ENCODE measurements at regions not wholly inside any gene's neighbourhood (a gene's known extent, or its start where the extent isn't known, plus 50 kb on each side); places are given as distances from the start of the nearest gene placed in this dataset.

DNA sequence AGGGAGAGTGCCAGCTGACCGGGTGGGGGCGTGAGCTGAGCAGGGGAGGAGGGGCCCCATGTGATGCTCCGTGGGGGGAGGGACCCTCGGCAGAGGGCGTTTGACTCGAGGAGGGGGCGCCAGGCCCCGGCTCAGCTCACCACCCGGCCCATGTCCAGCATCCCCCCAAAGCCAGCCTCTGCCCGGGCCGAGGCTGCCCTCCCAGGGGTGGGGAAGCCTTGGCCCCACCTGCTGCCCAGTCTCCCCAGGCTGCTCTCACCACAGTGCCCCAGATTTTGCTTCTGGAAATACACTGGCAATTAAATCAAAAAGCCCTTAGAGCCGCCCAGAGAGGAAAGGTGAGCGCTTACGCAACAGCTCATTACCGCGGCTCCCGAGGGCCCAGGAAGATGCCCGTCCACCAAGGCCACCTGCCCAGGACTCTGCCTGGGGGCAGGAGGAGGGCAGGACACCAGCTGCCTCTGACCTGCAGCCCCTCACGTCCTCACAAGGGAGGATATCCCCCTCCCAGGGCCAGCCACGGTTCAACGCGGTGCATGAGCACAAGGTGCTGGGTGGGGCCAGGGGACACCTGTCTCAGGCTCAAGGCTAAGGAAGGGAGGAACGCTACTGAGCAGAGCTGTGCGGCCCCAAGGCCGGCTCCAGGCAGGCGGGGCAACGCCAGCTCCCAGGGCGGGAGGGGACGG lies 70.0 kb upstream of the INPP5A start:
- Histone ChIP-seq H3K9me3 (peaks cover 9% of the 10 kb centered on the region; the same call in 1 of the 2 replicates), H3K27ac (no peak overlapping the region), H3K4me3 (no peak overlapping the region), H3K4me1 (peaks cover 66% of the 10 kb centered on the region), H3K9ac (no peak overlapping the region), H4K20me1 (peaks cover 13% of the 10 kb centered on the region; the same call in 1 of the 2 replicates), H3K36me3 (no peaks in the 10 kb centered on the region), H3K27me3 (no peaks in the 10 kb centered on the region), H3K4me2 (peak overlapping the region; percentile 52)
- no peak for TF ChIP-seq Cebpa-rat (IDR thresholded peaks at IDR 0.05)

DNA sequence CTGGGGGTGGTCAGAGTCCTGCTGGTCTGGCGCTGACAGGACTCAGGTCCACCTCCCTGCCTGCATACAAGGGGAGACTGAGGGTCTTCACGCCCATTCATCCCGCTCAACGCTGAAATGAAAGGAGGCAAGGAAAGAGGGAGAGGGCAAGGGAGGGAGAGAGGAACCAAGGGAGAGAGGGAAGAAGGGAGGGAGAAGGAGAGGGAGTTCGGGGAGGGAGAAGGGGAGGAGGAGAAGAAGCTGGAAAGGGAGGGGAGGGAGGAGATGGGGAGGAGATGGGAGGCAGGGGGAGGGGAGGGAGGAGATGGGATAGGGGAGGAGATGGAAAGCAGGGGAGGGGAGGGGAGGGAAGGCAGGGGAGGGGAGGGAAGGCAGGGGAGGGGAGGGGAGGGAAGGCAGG lies 69.4 kb upstream of the INPP5A start:
- Histone ChIP-seq H3K27ac (no peak overlapping the region), H3K4me1 (peaks cover 59% of the 10 kb centered on the region), H3K27me3 (no peaks in the 10 kb centered on the region), H3K4me3 (no peak overlapping the region), H3K4me2 (peak overlapping the region; percentile 52), H4K20me1 (peaks cover 7% of the 10 kb centered on the region; the same call in 1 of the 2 replicates), H3K9ac (no peak overlapping the region), H3K36me3 (no peaks in the 10 kb centered on the region), H3K9me3 (peaks cover 9% of the 10 kb centered on the region; the same call in 1 of the 2 replicates)
- no peak for TF ChIP-seq Cebpa-rat (IDR thresholded peaks at IDR 0.05)

DNA sequence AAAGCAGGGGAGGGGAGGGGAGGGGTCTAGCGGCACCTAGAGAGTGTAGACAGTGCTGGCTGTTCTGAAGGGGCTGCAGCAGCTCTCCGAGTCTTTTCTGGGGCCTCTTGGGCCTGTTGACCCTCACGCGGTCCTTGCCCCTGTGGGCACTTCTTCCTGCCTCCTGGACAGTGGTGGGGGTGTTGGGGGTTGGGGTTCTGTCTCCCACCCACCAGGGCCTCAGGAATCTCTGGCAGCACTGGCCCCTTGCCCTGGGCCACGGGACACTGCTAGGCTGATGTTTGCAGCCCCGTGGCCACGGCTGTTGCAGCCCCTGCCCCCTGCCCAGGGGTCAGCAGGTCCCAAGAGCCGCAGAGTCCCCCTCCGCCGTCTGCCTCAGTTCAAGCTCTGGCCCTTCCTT lies 68.9 kb upstream of the INPP5A start:
- Histone ChIP-seq H3K4me2 (peak overlapping the region; percentile 85), H3K27me3 (no peaks in the 10 kb centered on the region), H3K9ac (no peak overlapping the region), H4K20me1 (peaks cover 6% of the 10 kb centered on the region; the same call in 1 of the 2 replicates), H3K27ac (no peak overlapping the region), H3K9me3 (peaks cover 9% of the 10 kb centered on the region; the same call in 1 of the 2 replicates), H3K4me1 (peaks cover 55% of the 10 kb centered on the region), H3K36me3 (no peaks in the 10 kb centered on the region), H3K4me3 (no peak overlapping the region)
- no peak for TF ChIP-seq Cebpa-rat (IDR thresholded peaks at IDR 0.05)

DNA sequence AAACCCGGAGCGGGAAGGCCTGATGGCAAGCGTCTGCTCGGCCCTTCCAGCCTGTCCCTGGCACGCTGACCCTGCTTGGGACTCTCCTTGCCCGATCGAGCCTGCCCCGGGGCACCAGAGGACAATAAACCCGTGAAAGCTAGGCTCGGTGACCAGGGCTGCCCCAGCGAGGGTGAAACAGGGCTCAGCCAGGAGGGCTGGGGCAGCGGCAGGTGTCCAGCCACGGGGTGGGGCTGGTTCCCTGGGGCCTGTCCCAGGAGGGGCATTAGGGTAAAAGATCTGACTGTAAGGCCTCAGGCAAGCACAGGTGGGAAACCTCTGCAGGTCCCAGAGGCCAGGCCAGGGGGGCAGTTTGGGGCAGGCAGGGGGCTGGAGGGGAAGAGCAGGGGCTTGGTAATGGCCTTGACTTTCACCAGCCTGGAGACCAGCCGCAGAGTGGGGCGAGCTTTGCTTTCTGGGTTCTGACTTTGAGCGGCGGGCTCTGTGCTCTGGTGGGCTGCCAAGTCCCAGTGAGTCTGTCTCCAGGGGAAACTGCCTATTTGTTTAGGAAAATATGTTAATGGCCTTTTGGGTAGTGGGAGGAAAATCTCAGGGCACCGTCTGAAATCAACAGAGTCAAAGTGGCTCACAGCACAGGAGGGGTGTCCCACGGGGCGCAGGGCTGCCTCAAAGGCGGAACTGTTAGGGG lies 68.2 kb upstream of the INPP5A start:
- Histone ChIP-seq H3K4me3 (no peak overlapping the region), H4K20me1 (0 out of 2 replicates have a peak, but pooled peaks cover 6% of the 10 kb centered on the region), H3K4me1 (peaks cover 48% of the 10 kb centered on the region), H3K9ac (no peak overlapping the region), H3K36me3 (no peaks in the 10 kb centered on the region), H3K4me2 (peak overlapping the region; percentile 85), H3K27me3 (no peaks in the 10 kb centered on the region), H3K27ac (peak overlapping the region; percentile 38; the same call in 1 of the 2 replicates), H3K9me3 (peaks cover 9% of the 10 kb centered on the region; the same call in 1 of the 2 replicates)
- TF ChIP-seq Cebpa-rat (IDR thresholded peaks at IDR 0.05), result no peak

DNA sequence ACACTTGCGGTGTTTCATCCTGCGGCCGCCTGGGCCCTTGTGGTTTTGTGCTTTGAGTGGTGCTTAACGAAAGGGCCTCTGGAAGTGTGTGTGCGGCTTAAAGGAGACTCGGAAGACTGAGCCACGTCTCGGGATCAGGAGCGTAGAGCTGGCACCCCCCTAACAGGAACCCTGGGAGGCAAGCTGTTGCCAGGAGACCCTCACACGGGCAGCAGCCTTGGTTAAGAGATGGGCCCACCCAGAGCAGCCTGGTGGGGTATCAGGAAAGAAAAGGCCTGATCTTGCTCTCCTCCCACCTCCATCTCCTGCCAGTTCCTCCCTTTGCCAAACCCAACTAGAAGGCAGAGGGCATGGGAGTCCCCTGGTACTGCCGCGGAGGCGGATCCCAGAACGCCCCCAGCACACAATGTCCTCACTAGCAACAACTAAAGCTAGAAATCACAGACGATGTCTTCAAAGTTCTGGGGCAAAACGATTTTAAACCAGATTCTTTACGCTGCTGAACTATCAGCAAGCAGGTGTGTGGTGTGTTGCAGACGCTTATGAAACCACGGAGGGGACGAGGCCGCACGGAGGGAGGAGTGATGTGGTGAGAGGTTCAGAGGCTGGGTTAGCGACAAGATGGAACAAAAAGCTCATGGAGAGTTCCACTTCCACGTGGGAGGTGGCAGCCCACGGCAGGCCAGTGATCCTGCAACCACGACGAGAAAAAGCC lies 67.0 kb upstream of the INPP5A start:
- no peaks in the 10 kb centered on the region for H3K36me3 ChIP-seq
- H3K4me2 ChIP-seq, result peak overlapping the region; percentile 85
- 0 out of 2 replicates have a peak, but pooled peaks cover 6% of the 10 kb centered on the region for H4K20me1 ChIP-seq
- no peak overlapping the region for H3K4me3 ChIP-seq
- peaks cover 9% of the 10 kb centered on the region; the same call in 1 of the 2 replicates for H3K9me3 ChIP-seq
- peaks cover 42% of the 10 kb centered on the region for H3K4me1 ChIP-seq
- H3K9ac ChIP-seq, result no peak overlapping the region
- no peaks in the 10 kb centered on the region for H3K27me3 ChIP-seq
- no peak for TF ChIP-seq Cebpa-rat (IDR thresholded peaks at IDR 0.05)
- no peak overlapping the region for H3K27ac ChIP-seq

DNA sequence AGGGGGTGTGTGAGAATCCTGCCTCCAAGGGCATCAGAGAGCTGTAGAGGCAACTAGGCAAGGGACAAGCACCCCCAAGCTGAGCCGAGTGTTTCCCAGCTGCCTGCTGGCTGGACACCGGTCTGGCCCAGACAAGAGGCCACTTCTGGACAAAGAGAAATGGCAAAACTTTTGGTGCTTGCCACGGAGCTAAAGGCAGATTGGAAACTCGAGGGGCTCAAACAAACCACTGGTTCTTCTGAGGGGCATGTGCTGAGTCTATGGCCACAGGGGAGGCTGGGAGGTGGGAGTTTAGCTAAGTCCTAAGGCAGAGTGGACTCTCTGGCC lies 66.5 kb upstream of the INPP5A start:
- peaks cover 9% of the 10 kb centered on the region; the same call in 1 of the 2 replicates for H3K9me3 ChIP-seq
- H3K27me3 ChIP-seq, result no peaks in the 10 kb centered on the region

DNA sequence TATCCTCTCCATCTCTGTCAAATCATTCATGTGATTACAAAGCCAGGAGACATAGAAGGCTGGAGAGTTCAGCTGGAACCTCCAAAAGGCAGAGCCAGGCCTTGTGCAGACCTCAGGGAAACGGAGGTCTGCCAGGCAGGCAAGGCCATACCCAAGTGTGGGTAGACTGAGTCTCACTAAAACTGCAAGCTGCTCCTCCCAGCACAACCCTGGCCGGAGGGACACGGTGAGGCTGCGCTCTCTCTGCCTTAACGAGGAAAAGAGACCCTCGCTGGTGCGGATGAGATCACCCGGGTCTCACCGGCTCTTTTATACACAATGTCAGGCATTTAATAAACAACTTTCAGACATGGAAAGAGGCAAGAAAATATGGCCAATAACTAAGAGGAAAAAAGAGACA lies 66.1 kb upstream of the INPP5A start:
- H3K4me1 ChIP-seq, result peaks cover 48% of the 10 kb centered on the region

More for the DNA sequence above, 66.5 kb upstream of the INPP5A start:
- Histone ChIP-seq H3K4me1 (peaks cover 44% of the 10 kb centered on the region), H3K4me2 (peak overlapping the region; percentile 85), H3K9ac (no peak overlapping the region), H3K27ac (no peak overlapping the region), H4K20me1 (0 out of 2 replicates have a peak, but pooled peaks cover 6% of the 10 kb centered on the region), H3K36me3 (no peaks in the 10 kb centered on the region), H3K4me3 (no peak overlapping the region)
- no peak for TF ChIP-seq Cebpa-rat (IDR thresholded peaks at IDR 0.05)

DNA sequence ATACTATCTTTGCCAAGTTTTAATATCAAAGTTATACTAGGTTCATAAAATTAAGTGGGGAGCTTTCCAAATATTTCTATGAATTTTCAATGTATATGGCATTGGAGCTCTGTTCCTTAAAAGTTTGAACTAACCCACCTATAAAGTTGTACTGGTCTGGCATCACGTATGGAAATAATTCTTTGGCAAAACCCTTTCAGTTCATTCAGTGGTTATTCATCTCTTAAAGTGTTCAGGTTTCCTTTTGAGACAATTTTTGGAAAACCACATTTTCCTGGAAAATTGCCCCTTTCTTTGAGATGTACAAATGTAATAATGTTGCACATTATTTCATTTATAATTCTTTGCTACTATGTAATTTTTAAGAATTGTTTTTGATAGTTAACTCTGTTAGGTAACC lies 62.5 kb upstream of the INPP5A start:
- 0 out of 2 replicates have a peak, but pooled peaks cover 15% of the 10 kb centered on the region for H4K20me1 ChIP-seq
- H3K4me3 ChIP-seq, result no peak overlapping the region
- H3K27me3 ChIP-seq, result no peaks in the 10 kb centered on the region
- peaks cover 57% of the 10 kb centered on the region for H3K4me1 ChIP-seq
- H3K4me2 ChIP-seq, result no peak overlapping the region
- no peak overlapping the region for H3K9ac ChIP-seq
- no peak for TF ChIP-seq Cebpa-rat (IDR thresholded peaks at IDR 0.05)
- H3K9me3 ChIP-seq, result peaks cover 9% of the 10 kb centered on the region; the same call in 1 of the 2 replicates
- H3K36me3 ChIP-seq, result no peaks in the 10 kb centered on the region
- H3K27ac ChIP-seq, result no peak overlapping the region

More for the DNA sequence above, 66.1 kb upstream of the INPP5A start:
- Histone ChIP-seq H4K20me1 (0 out of 2 replicates have a peak, but pooled peaks cover 6% of the 10 kb centered on the region), H3K27me3 (no peaks in the 10 kb centered on the region), H3K9me3 (peaks cover 9% of the 10 kb centered on the region; the same call in 1 of the 2 replicates), H3K36me3 (no peaks in the 10 kb centered on the region), H3K4me2 (peak overlapping the region; percentile 85; the same call in 1 of the 2 replicates), H3K27ac (no peak overlapping the region), H3K9ac (no peak overlapping the region), H3K4me3 (no peak overlapping the region)
- no peak for TF ChIP-seq Cebpa-rat (IDR thresholded peaks at IDR 0.05)

DNA sequence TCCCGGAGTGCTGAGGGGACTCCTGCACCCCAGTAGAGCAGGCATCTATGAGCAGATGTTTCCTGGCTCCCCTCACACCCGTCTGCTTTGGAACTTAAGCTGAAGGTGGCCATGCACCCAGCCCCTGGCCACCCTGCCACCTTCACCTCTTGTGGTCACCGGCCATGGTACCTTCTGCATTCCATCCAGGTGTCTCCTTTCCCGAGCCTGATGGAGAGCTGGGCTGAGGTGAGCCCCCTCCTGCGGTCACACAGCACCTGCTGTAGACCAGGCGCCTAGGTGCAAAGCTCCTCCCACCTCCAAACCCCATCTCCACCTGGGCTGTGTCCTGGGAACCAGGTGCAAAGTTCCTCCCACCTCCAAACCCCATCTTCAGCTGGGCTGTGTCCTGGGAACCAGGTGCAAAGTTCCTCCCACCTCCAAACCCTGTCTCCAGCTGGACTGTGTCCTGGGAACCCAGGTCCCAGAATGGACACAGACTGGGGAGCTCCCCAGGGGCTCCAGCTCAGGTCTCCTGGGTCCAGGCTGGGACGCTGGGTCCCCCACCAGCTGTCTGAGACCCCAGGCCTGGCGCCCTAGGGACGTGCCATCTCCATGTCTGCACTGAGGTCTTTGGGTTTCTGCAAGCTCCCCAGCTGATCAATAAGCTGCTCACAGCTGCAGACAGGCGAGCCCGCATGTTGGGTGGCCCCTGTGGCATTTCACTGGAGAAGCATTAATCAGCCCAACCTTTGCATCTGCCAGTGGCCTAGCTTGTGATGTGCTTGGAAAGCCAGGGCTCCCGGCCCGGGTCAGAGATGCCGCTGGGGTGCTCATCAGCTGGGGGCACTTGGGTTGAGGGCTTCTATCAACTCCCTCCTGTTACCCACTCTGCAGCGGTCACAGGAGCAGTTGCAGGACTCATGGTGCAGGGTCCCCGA lies 61.2 kb upstream of the INPP5A start:
- Histone ChIP-seq H4K20me1 (0 out of 2 replicates have a peak, but pooled peaks cover 9% of the 10 kb centered on the region), H3K4me2 (peak overlapping the region; percentile 85), H3K27me3 (no peaks in the 10 kb centered on the region), H3K9ac (no peak overlapping the region), H3K36me3 (no peaks in the 10 kb centered on the region), H3K9me3 (peaks cover 9% of the 10 kb centered on the region; the same call in 1 of the 2 replicates), H3K4me1 (peaks cover 48% of the 10 kb centered on the region), H3K4me3 (no peak overlapping the region), H3K27ac (no peak overlapping the region)
- TF ChIP-seq Cebpa-rat (IDR thresholded peaks at IDR 0.05), result no peak

Data from BLaER1 (cell line).